T-cell (primary cell): ENCODE measurements at regions not wholly inside any gene's neighbourhood (a gene's known extent, or its start where the extent isn't known, plus 50 kb on each side); places are given as distances from the start of the nearest gene placed in this dataset.

Experiments used
- ATAC-seq, 4 experiments: fragments of 200-7000 bp in 3 of 4; fragments of 150-1000 bp in 1 of 4; cut with Tn5 transposase; replicated peaks in 1 of 4; 1 replicate in 3 of 4; 2 replicates in 1 of 4; pipeline ENCODE4 v1.10.0; 2021; ENCODE audit warnings: moderate library complexity in 3 of 4, mild to moderate bottlenecking in 2 of 4, moderate number of reproducible peaks in 1 of 4
- CTCF ChIA-PET, 2 donors: fragments of 300-600 bp; sonication (Branson Sonifier 250); formaldehyde crosslinking; loops; one replicate each; lab custom pipeline; 2022; ENCODE audit warnings: antibody characterized with exemption in 2 of 2; lab: Charles Lee
- POLR2A ChIA-PET, 2 donors: fragments of 300-600 bp; sonication (Branson Sonifier 250); formaldehyde crosslinking; loops; one replicate each; lab custom pipeline; 2022; ENCODE audit warnings: antibody characterized with exemption in 2 of 2; lab: Charles Lee
- DNase-seq, 35 experiments: peaks; one replicate each; pipeline versions ENCODE4 v3.0.0 to v3.0.0-alpha.2; 2013 to 2023
- H3K27ac ChIP-seq: one replicate; pipeline ENCODE4 v1.5.1; 2013; ENCODE audit warnings: low read length
- H3K27me3 ChIP-seq, 2 experiments: replicated peaks in 1 of 2; 1 replicate in 1 of 2; 2 replicates in 1 of 2; pipeline versions ENCODE4 v1.6.1 to v1.7.0; 2013; ENCODE audit warnings: low read length in 1 of 2, mixed read lengths in 1 of 2; ENCODE audit not compliant: control insufficient read depth in 2 of 2, insufficient read depth in 2 of 2; ENCODE audit errors: extremely low read depth in 1 of 2
- H3K36me3 ChIP-seq, 2 donors: 1 replicate in 1 of 2; 2 replicates in 1 of 2; pipeline versions ENCODE4 v1.6.1 to v1.7.0; 2013; ENCODE audit warnings: low read length in 1 of 2; ENCODE audit not compliant: control insufficient read depth in 2 of 2, insufficient read depth in 1 of 2; ENCODE audit errors: extremely low read depth in 1 of 2
- H3K4me1 ChIP-seq, 2 experiments: 1 replicate in 1 of 2; 2 replicates in 1 of 2; pipeline versions ENCODE4 v1.6.1 to v1.7.0; 2013; ENCODE audit warnings: low read length in 2 of 2, mixed read lengths in 1 of 2; ENCODE audit not compliant: insufficient read depth in 2 of 2, control insufficient read depth in 1 of 2; ENCODE audit errors: extremely low read depth in 1 of 2
- H3K4me3 ChIP-seq, 2 donors: 1 replicate in 1 of 2; 2 replicates in 1 of 2; pipeline versions ENCODE4 v1.5.1 to v1.7.0; 2013; ENCODE audit warnings: mild to moderate bottlenecking in 2 of 2, low read length in 1 of 2, moderate library complexity in 1 of 2; ENCODE audit not compliant: control insufficient read depth in 1 of 2; ENCODE audit errors: extremely low read depth in 1 of 2
- H3K9me3 ChIP-seq: 2 replicates; pipeline ENCODE4 v1.7.0; 2013
- H3K27ac Mint-ChIP-seq, 2 donors: one replicate each; pipeline ENCODE4 v1.8.0; 2020 to 2021; ENCODE audit warnings: mild to moderate bottlenecking in 2 of 2, mixed read lengths in 2 of 2
- H3K27me3 Mint-ChIP-seq, 2 donors: one replicate each; pipeline ENCODE4 v1.8.0; 2021 to 2022; ENCODE audit warnings: mixed read lengths in 2 of 2
- H3K36me3 Mint-ChIP-seq: one replicate; pipeline ENCODE4 v1.8.0; 2021; ENCODE audit warnings: mixed read lengths
- H3K4me1 Mint-ChIP-seq, 3 donors: one replicate each; pipeline ENCODE4 v1.8.0; 2020 to 2022; ENCODE audit warnings: mixed read lengths in 3 of 3, mild to moderate bottlenecking in 1 of 3
- H3K4me3 Mint-ChIP-seq, 3 donors: one replicate each; pipeline ENCODE4 v1.8.0; 2020 to 2022; ENCODE audit warnings: mild to moderate bottlenecking in 3 of 3, mixed read lengths in 3 of 3, moderate library complexity in 3 of 3
- H3K9me3 Mint-ChIP-seq, 3 donors: one replicate each; pipeline ENCODE4 v1.8.0; 2020 to 2022; ENCODE audit warnings: mixed read lengths in 3 of 3
- WGBS: methylation state at CpG from one replicate; pipeline ENCODE4 v1.1.5; 2013; ENCODE audit warnings: missing lambda C conversion rate; ENCODE audit not compliant: insufficient coverage; 5-methylcytosine and 5-hydroxymethylcytosine counted together

DNA sequence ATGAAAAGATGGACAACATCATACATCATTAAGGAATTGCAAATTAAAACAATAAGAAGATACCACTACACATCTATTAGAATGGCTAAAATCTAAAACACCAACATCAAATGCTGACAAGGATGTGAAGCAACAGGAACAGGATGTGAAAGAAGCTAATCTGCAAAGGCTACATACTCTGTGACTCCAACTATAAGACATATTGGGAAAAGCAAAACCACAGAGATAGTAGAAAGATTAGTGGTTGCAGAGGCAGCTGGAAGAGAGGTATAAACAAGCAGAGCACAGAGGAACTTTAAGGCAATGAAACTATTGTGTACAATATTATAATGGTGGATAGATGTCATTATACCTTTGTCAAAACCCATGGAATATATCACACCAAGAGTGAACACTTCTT lies 393.7 kb upstream of the RAB6C start:
- no peaks in the 10 kb centered on the region for H3K4me1 Mint-ChIP-seq
- no peaks in the 10 kb centered on the region for H3K36me3 Mint-ChIP-seq
- ChIA-PET POLR2A (no interaction called here), CTCF (no interaction called here)
- H3K9me3 ChIP-seq, result no peaks in the 10 kb centered on the region
- H3K9me3 Mint-ChIP-seq, result peaks cover 7 to 10% (median 9%) of the 10 kb centered on the region in 3 donors
- H3K27ac Mint-ChIP-seq, result no peak overlapping the region
- H3K27ac ChIP-seq, result no peak overlapping the region
- no peaks in the 10 kb centered on the region for H3K36me3 ChIP-seq
- H3K4me3 Mint-ChIP-seq, result no peak overlapping the region
- H3K4me1 ChIP-seq, result no peaks in the 10 kb centered on the region
- peaks cover 0 to 3% of the 10 kb centered on the region in 2 experiments for H3K27me3 ChIP-seq
- H3K27me3 Mint-ChIP-seq, result peaks cover 4 to 9% of the 10 kb centered on the region in 2 donors
- H3K4me3 ChIP-seq, result no peak overlapping the region
- DNase-seq, result no peak
- ATAC-seq, result no peak

- no peaks in the 10 kb centered on the region for H3K36me3 Mint-ChIP-seq
- no peak overlapping the region for H3K27ac Mint-ChIP-seq
- no peak for ATAC-seq
- Histone ChIP-seq H3K9me3 (no peaks in the 10 kb centered on the region), H3K4me1 (no peaks in the 10 kb centered on the region), H3K4me3 (no peak overlapping the region), H3K36me3 (no peaks in the 10 kb centered on the region), H3K27me3 (peaks cover 0 to 3% of the 10 kb centered on the region in 2 experiments), H3K27ac (no peak overlapping the region)
- 82% methylated on average over 45 of the region's 51 CpGs for WGBS
- no peaks in the 10 kb centered on the region for H3K4me1 Mint-ChIP-seq
- CTCF ChIA-PET, result no interaction called here
- peaks cover 0 to 3% (median 0%) of the 10 kb centered on the region in 3 donors for H3K9me3 Mint-ChIP-seq
- H3K27me3 Mint-ChIP-seq, result peaks cover 4 to 9% of the 10 kb centered on the region in 2 donors
- POLR2A ChIA-PET, result no interaction called here
- no peak for DNase-seq
- no peak overlapping the region for H3K4me3 Mint-ChIP-seq
Observed at GRCh38 chr2:129587426-129588064, 391.9 kb upstream of the RAB6C start.

GRCh38 chr2:129604560-129604959 lies 374.9 kb upstream of the RAB6C start:
- Histone ChIP-seq H3K9me3 (no peaks in the 10 kb centered on the region), H3K27ac (no peak overlapping the region), H3K36me3 (no peaks in the 10 kb centered on the region), H3K27me3 (peaks cover 0 to 17% of the 10 kb centered on the region in 2 experiments), H3K4me3 (no peak overlapping the region), H3K4me1 (no peaks in the 10 kb centered on the region)
- Mint-ChIP-seq H3K9me3 (peaks cover 7 to 9% (median 8%) of the 10 kb centered on the region in 3 donors), H3K4me3 (no peak overlapping the region), H3K27me3 (peaks cover 10 to 15% of the 10 kb centered on the region in 2 donors), H3K36me3 (no peaks in the 10 kb centered on the region), H3K4me1 (no peaks in the 10 kb centered on the region), H3K27ac (no peak overlapping the region)
- POLR2A ChIA-PET, result no interaction called here
- DNase-seq (no peak), ATAC-seq (no peak)
- CTCF ChIA-PET, result no interaction called here
- 88% methylated on average over 2 of the region's 5 CpGs for WGBS

DNA sequence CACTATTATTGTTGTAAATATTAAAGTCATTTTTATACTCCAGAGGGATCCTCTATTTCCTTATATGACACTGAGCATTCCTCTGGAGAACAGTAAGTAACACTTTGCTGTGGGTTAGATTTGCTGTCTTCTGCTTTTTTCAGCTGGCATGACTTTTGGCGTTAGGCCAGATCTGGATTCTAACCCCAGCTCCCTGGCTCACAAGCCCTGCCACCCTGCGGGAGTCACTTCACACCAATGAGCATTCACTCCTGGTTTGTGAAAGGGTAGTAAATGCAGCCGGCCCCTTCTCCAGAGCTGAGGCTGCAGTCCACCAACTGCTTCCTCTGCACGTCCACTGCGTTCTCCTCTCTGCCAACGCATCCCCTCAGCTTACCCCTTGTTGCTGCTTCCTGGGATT lies 373.8 kb upstream of the RAB6C start:
- Mint-ChIP-seq H3K27ac (no peak overlapping the region), H3K9me3 (peaks cover 0 to 8% (median 6%) of the 10 kb centered on the region in 3 donors), H3K4me3 (no peak overlapping the region), H3K27me3 (peaks cover 10 to 12% of the 10 kb centered on the region in 2 donors), H3K4me1 (no peaks in the 10 kb centered on the region), H3K36me3 (no peaks in the 10 kb centered on the region)
- Histone ChIP-seq H3K27me3 (peaks cover 0 to 17% of the 10 kb centered on the region in 2 experiments), H3K9me3 (no peaks in the 10 kb centered on the region), H3K36me3 (no peaks in the 10 kb centered on the region), H3K27ac (no peak overlapping the region), H3K4me1 (no peaks in the 10 kb centered on the region), H3K4me3 (no peak overlapping the region)
- POLR2A ChIA-PET, result no interaction called here
- ATAC-seq (no peak), DNase-seq (no peak)
- CTCF ChIA-PET, result no interaction called here
- 52% methylated on average over 5 of the region's 6 CpGs for WGBS

DNA sequence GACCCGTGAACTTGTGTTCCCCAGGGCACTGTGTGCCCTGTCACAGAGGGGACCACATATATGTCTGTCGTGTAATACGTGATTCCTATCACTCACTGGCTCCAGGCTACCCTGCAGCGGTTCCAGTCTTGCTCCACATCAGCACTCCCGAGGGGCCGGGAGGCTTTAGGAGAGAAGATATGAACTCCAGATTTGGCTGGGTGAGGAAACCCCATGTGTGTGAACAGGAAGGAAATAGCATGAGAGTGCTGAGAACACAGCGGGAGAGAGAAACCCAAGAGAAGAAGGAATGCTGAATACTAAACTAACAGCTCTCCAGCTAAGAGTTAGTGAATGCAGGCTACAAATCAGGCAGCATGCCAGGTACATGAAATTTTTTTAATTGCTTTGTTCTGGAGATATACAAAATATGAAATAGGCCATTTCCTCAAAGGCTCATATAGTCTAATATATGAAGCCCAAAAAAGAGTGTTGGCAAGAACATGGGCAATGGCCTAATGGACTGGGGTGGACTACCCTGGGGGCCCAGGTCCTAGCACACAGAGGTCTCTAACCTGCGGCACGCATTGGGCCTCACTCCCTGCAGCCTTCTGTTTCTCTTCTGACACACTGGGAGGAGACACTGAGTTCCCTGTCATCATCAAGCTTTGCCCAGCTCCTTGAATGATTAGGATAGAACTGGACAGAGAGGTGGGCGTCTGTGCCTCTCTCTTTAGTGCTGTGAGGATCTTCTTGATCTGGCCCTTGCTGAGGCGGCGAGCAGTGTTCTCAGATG lies 372.8 kb upstream of the RAB6C start:
- no peak for ATAC-seq
- H3K27ac Mint-ChIP-seq, result no peak overlapping the region
- ChIA-PET CTCF (no interaction called here), POLR2A (no interaction called here)
- H3K27ac ChIP-seq, result no peak overlapping the region
- H3K4me3 Mint-ChIP-seq, result no peak overlapping the region
- 67% methylated on average over 3 of the region's 12 CpGs for WGBS
- H3K4me1 ChIP-seq, result no peaks in the 10 kb centered on the region
- no peak for DNase-seq
- H3K36me3 Mint-ChIP-seq, result no peaks in the 10 kb centered on the region
- H3K27me3 Mint-ChIP-seq, result peaks cover 10 to 12% of the 10 kb centered on the region in 2 donors
- H3K36me3 ChIP-seq, result no peaks in the 10 kb centered on the region
- peaks cover 0 to 8% (median 7%) of the 10 kb centered on the region in 3 donors for H3K9me3 Mint-ChIP-seq
- no peaks in the 10 kb centered on the region for H3K4me1 Mint-ChIP-seq
- H3K9me3 ChIP-seq, result no peaks in the 10 kb centered on the region
- H3K27me3 ChIP-seq, result peaks cover 0 to 17% of the 10 kb centered on the region in 2 experiments
- H3K4me3 ChIP-seq, result no peak overlapping the region

- peaks cover 0 to 9% (median 8%) of the 10 kb centered on the region in 3 donors for H3K9me3 Mint-ChIP-seq
- Histone ChIP-seq H3K27ac (no peak overlapping the region), H3K36me3 (no peaks in the 10 kb centered on the region), H3K4me1 (no peaks in the 10 kb centered on the region), H3K27me3 (peaks cover 0 to 11% of the 10 kb centered on the region in 2 experiments), H3K4me3 (no peak overlapping the region), H3K9me3 (no peaks in the 10 kb centered on the region)
- DNase-seq (no peak), ATAC-seq (no peak)
- H3K36me3 Mint-ChIP-seq, result no peaks in the 10 kb centered on the region
- no peak overlapping the region for H3K27ac Mint-ChIP-seq
- CTCF ChIA-PET, result no interaction called here
- POLR2A ChIA-PET, result no interaction called here
- H3K4me1 Mint-ChIP-seq, result no peaks in the 10 kb centered on the region
- peaks cover 8% of the 10 kb centered on the region in 2 donors for H3K27me3 Mint-ChIP-seq
- H3K4me3 Mint-ChIP-seq, result no peak overlapping the region
- 100% methylated on average over 1 of the region's 3 CpGs for WGBS
Observed at GRCh38 chr2:129609224-129609623, 370.2 kb upstream of the RAB6C start.
